ENCODE measurements at regions not wholly inside any gene's neighbourhood (a gene's known extent, or its start where the extent isn't known, plus 50 kb on each side); places are given as distances from the start of the nearest gene placed in this dataset.

DNA sequence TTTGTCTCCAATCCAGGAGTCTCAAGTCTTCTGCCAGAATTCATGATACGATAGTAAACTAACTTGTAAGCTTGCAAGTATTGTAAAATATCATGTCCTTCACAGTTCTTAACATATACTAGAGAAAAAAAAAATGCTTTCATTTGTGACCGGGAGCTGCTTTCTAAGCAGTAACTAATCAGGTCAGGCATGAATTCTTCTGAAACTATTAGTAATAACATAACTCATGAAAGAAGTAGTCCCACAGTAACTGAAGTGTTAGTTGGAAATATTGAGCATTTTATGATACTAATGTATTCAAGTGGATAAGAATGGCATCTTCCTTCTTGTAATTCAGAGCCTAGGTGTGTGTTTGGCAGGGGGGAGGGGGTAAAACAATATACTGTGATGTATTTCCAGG lies 665.6 kb downstream of the DNAJB9 start:
- TF ChIP-seq, protein P1, sequence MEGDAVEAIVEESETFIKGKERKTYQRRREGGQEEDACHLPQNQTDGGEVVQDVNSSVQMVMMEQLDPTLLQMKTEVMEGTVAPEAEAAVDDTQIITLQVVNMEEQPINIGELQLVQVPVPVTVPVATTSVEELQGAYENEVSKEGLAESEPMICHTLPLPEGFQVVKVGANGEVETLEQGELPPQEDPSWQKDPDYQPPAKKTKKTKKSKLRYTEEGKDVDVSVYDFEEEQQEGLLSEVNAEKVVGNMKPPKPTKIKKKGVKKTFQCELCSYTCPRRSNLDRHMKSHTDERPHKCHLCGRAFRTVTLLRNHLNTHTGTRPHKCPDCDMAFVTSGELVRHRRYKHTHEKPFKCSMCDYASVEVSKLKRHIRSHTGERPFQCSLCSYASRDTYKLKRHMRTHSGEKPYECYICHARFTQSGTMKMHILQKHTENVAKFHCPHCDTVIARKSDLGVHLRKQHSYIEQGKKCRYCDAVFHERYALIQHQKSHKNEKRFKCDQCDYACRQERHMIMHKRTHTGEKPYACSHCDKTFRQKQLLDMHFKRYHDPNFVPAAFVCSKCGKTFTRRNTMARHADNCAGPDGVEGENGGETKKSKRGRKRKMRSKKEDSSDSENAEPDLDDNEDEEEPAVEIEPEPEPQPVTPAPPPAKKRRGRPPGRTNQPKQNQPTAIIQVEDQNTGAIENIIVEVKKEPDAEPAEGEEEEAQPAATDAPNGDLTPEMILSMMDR (IDR thresholded peaks at IDR 0.05 in 2 of 3, conservative IDR thresholded peaks at IDR 0.05 in 1 of 3; ENCODE audit: control insufficient read depth in 2 of 3, extremely low read depth in 1 of 3, insufficient read depth in 1 of 3, low read depth in 3 of 3, low read length in 3 of 3) = no peak
- TF ChIP-seq MTA3 (IDR thresholded peaks at IDR 0.05; ENCODE audit: borderline replicate concordance, low read length) = no peak
- TF ChIP-seq GABPA (IDR thresholded peaks at IDR 0.05; ENCODE audit: low read depth) = no peak
- no peak for TF ChIP-seq POLR2A (IDR thresholded peaks at IDR 0.05; ENCODE audit: low read depth, low read length)
- TF ChIP-seq MYC (IDR thresholded peaks at IDR 0.05; ENCODE audit: insufficient read depth, insufficient read length, insufficient replicate concordance, low read length, severe bottlenecking) = no peak
- TF ChIP-seq JUND (IDR thresholded peaks at IDR 0.05; ENCODE audit: low read depth, low read length) = no peak
- TF ChIP-seq EGR1 (IDR thresholded peaks at IDR 0.05; ENCODE audit: borderline replicate concordance in 1 of 2, low read depth in 2 of 2, low read length in 2 of 2) = no peak
- TF ChIP-seq SMAD5 (IDR thresholded peaks at IDR 0.05; ENCODE audit: low read depth) = no peak
- TF ChIP-seq, protein P2, sequence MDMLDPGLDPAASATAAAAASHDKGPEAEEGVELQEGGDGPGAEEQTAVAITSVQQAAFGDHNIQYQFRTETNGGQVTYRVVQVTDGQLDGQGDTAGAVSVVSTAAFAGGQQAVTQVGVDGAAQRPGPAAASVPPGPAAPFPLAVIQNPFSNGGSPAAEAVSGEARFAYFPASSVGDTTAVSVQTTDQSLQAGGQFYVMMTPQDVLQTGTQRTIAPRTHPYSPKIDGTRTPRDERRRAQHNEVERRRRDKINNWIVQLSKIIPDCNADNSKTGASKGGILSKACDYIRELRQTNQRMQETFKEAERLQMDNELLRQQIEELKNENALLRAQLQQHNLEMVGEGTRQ (IDR thresholded peaks at IDR 0.05; ENCODE audit: borderline replicate concordance, low read depth, low read length) = no peak
- TF ChIP-seq TBL1XR1 (IDR thresholded peaks at IDR 0.05; ENCODE audit: low read depth, low read length) = no peak
- no peak for TF ChIP-seq EZH2 (IDR thresholded peaks at IDR 0.05; ENCODE audit: borderline replicate concordance, control insufficient read depth, low read depth, low read length)
- TF ChIP-seq, protein P3, sequence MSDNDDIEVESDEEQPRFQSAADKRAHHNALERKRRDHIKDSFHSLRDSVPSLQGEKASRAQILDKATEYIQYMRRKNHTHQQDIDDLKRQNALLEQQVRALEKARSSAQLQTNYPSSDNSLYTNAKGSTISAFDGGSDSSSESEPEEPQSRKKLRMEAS (IDR thresholded peaks at IDR 0.05; ENCODE audit: low read depth, low read length) = no peak
